Bronchial epithelial cell (primary cell): ENCODE measurements at regions not wholly inside any gene's neighbourhood (a gene's known extent, or its start where the extent isn't known, plus 50 kb on each side); places are given as distances from the start of the nearest gene placed in this dataset.

Experiments
- DNase-seq: peaks from one replicate; pipeline ENCODE4 v3.0.0-alpha.2; 2010; ENCODE audit warnings: low read depth
- FAIRE-seq: peaks from 2 replicates; lab custom pipeline; 2011; peaks lifted over from hg19 to GRCh38; lab: Jason Lieb, UNC
- H3K27me3 ChIP-seq: 2 replicates; pipeline ENCODE4 v1.5.1; 2011; ENCODE audit warnings: low read length; ENCODE audit not compliant: control insufficient read depth, insufficient read depth
- H3K36me3 ChIP-seq: 2 replicates; pipeline ENCODE4 v1.5.1; 2011; ENCODE audit warnings: low read length; ENCODE audit not compliant: control insufficient read depth, insufficient read depth
- H3K4me3 ChIP-seq: 2 replicates; pipeline ENCODE4 v1.5.1; 2011; ENCODE audit warnings: mild to moderate bottlenecking, low read depth, low read length, control low read depth
- CTCF ChIP-seq: IDR thresholded peaks from 2 replicates; pipeline ENCODE4 v1.5.1; 2011; ENCODE audit warnings: mild to moderate bottlenecking, moderate library complexity, low read length, control low read depth, inconsistent platforms; ENCODE audit not compliant: insufficient read depth, severe bottlenecking

- FAIRE-seq = no peak
- no peaks in the 10 kb centered on the region for H3K36me3 ChIP-seq
- H3K27me3 ChIP-seq = no peaks in the 10 kb centered on the region
- TF ChIP-seq CTCF = no peak
- no peak for DNase-seq
- no peak overlapping the region for H3K4me3 ChIP-seq
Observed at GRCh38 chr20:39155971-39156370, 193.8 kb downstream of the DHX35 start.

- no peaks in the 10 kb centered on the region for H3K36me3 ChIP-seq
- no peak overlapping the region for H3K4me3 ChIP-seq
- no peak for TF ChIP-seq CTCF
- DNase-seq = no peak
- H3K27me3 ChIP-seq = no peaks in the 10 kb centered on the region
- no peak for FAIRE-seq
Observed at GRCh38 chr20:39152742-39153141, 190.6 kb downstream of the DHX35 start.

GRCh38 chr20:39152126-39152525 is 190.0 kb downstream of the DHX35 start:
- Histone ChIP-seq H3K36me3 (no peaks in the 10 kb centered on the region), H3K4me3 (no peak overlapping the region), H3K27me3 (no peaks in the 10 kb centered on the region)
- DNase-seq (no peak), FAIRE-seq (no peak)
- no peak for TF ChIP-seq CTCF

- no peak for FAIRE-seq
- no peak for DNase-seq
- H3K4me3 ChIP-seq = no peak overlapping the region
- no peak for TF ChIP-seq CTCF
- no peaks in the 10 kb centered on the region for H3K27me3 ChIP-seq
- no peaks in the 10 kb centered on the region for H3K36me3 ChIP-seq
Observed at GRCh38 chr20:39150501-39150900, 188.4 kb downstream of the DHX35 start.

GRCh38 chr20:39146394-39146793 is 184.2 kb downstream of the DHX35 start:
- TF ChIP-seq CTCF = no peak
- no peak overlapping the region for H3K4me3 ChIP-seq
- no peaks in the 10 kb centered on the region for H3K27me3 ChIP-seq
- no peaks in the 10 kb centered on the region for H3K36me3 ChIP-seq
- FAIRE-seq = no peak
- no peak for DNase-seq

GRCh38 chr20:39145921-39146320 is 183.8 kb downstream of the DHX35 start:
- FAIRE-seq (no peak), DNase-seq (no peak)
- H3K4me3 ChIP-seq = no peak overlapping the region
- TF ChIP-seq CTCF = no peak
- H3K36me3 ChIP-seq = no peaks in the 10 kb centered on the region
- no peaks in the 10 kb centered on the region for H3K27me3 ChIP-seq
